ENCODE measurements at regions not wholly inside any gene's neighbourhood (a gene's known extent, or its start where the extent isn't known, plus 50 kb on each side); places are given as distances from the start of the nearest gene placed in this dataset.

GRCh38 chr9:96175001-96175400 is 127.0 kb downstream of the HSD17B3 start:
- TF ChIP-seq CTCF (IDR thresholded peaks at IDR 0.05) (no peak), POLR2AphosphoS5 (IDR thresholded peaks at IDR 0.05) (no peak), POLR2A (IDR thresholded peaks at IDR 0.05) (no peak), EP300 (IDR thresholded peaks at IDR 0.05) (no peak)
